Endothelial cell of umbilical vein (primary cell): ENCODE measurements at regions not wholly inside any gene's neighbourhood (a gene's known extent, or its start where the extent isn't known, plus 50 kb on each side); places are given as distances from the start of the nearest gene placed in this dataset.

ENCODE experiments used
- BruUV-seq: library from RNA; stranded (reverse); fragments of 400-500 nt; replicated peaks from 2 replicates; lab custom pipeline; 2021; lab: Mats Ljungman, UMichigan
- CTCF ChIA-PET: fragments of 300-600, 350-600 bp; sonication (Branson Sonifier 250); formaldehyde crosslinking; loops from one replicate; lab custom pipeline; 2021; ENCODE audit warnings: antibody characterized with exemption, inconsistent platforms; lab: Charles Lee
- POLR2A ChIA-PET: fragments of 300-600, 350-600 bp; sonication (Branson Sonifier 250); formaldehyde crosslinking; loops from one replicate; lab custom pipeline; 2021; ENCODE audit warnings: antibody characterized with exemption, inconsistent platforms; lab: Charles Lee
- DNase-seq: peaks from one replicate; pipeline ENCODE4 v3.0.0-alpha.2; 2011; ENCODE audit warnings: low read depth, low spot score
- FAIRE-seq: peaks from 2 replicates; lab custom pipeline; 2011; peaks lifted over from hg19 to GRCh38; lab: Jason Lieb, UNC
- H2AFZ ChIP-seq: 2 replicates; pipeline ENCODE4 v1.6.0; 2012; ENCODE audit warnings: low read depth, low read length, control low read depth, inconsistent platforms
- H3K27ac ChIP-seq: 2 replicates; pipeline ENCODE4 v1.5.1; 2011; ENCODE audit warnings: low read depth, mild to moderate bottlenecking, control low read depth, low read length, moderate library complexity; ENCODE audit not compliant: insufficient read depth
- H3K27me3 ChIP-seq, 2 experiments: 2 replicates each; pipeline versions ENCODE4 v1.6.0 to v1.6.1; 2011; ENCODE audit warnings: low read length in 2 of 2, mixed read lengths in 1 of 2; ENCODE audit not compliant: control insufficient read depth in 2 of 2, insufficient read depth in 2 of 2
- H3K36me3 ChIP-seq, 2 experiments: 2 replicates in 1 of 2; 3 replicates in 1 of 2; pipeline ENCODE4 v1.5.1; 2011; ENCODE audit warnings: low read length in 2 of 2, mild to moderate bottlenecking in 1 of 2, moderate library complexity in 1 of 2; ENCODE audit not compliant: control insufficient read depth in 2 of 2, insufficient read depth in 2 of 2; ENCODE audit errors: extremely low read depth in 1 of 2
- H3K4me1 ChIP-seq: 3 replicates; pipeline ENCODE4 v1.5.1; 2011; ENCODE audit warnings: mild to moderate bottlenecking, low read length; ENCODE audit not compliant: control insufficient read depth, insufficient read depth; ENCODE audit errors: extremely low read depth
- H3K4me2 ChIP-seq: 2 replicates; pipeline ENCODE4 v1.6.1; 2011; ENCODE audit warnings: low read length, control low read depth, mixed read lengths; ENCODE audit not compliant: insufficient read depth
- H3K4me3 ChIP-seq, 3 experiments: fragments of 200-600 bp in 1 of 3; sonication (generic), shearing (Covaris generic) in 1 of 3; replicated peaks in 1 of 3; 2 replicates each; pipeline ENCODE4 v1.5.1; 2011 to 2016; ENCODE audit warnings: control low read depth in 3 of 3, low read length in 3 of 3, mild to moderate bottlenecking in 2 of 3, inconsistent platforms in 1 of 3, low read depth in 1 of 3, moderate library complexity in 1 of 3; ENCODE audit not compliant: insufficient read depth in 1 of 3
- H3K79me2 ChIP-seq: 2 replicates; pipeline ENCODE4 v1.6.0; 2012; ENCODE audit warnings: low read length, inconsistent platforms; ENCODE audit not compliant: control insufficient read depth, insufficient read depth
- H3K9ac ChIP-seq: replicated peaks from 2 replicates; pipeline ENCODE3; 2011; ENCODE audit warnings: low read length, control low read depth; ENCODE audit not compliant: insufficient read depth; ENCODE audit errors: extremely low read depth
- H3K9me1 ChIP-seq: replicated peaks from 3 replicates; pipeline ENCODE4 v1.6.0; 2011; ENCODE audit warnings: mild to moderate bottlenecking, low read length; ENCODE audit not compliant: control insufficient read depth, insufficient read depth; ENCODE audit errors: extremely low read depth
- H3K9me3 ChIP-seq: replicated peaks from 2 replicates; pipeline ENCODE4 v1.5.1; 2012; ENCODE audit warnings: low read length, inconsistent platforms; ENCODE audit not compliant: control insufficient read depth, insufficient read depth
- H4K20me1 ChIP-seq: replicated peaks from 2 replicates; pipeline ENCODE3; 2011; ENCODE audit warnings: mild to moderate bottlenecking, low read length; ENCODE audit not compliant: control insufficient read depth, insufficient read depth; ENCODE audit errors: extremely low read depth
- FOS ChIP-seq: IDR thresholded peaks from 2 replicates; pipeline ENCODE4 v1.6.1; 2011; ENCODE audit warnings: mild to moderate bottlenecking, low read length, moderate library complexity, borderline replicate concordance; ENCODE audit not compliant: insufficient read depth
- JUN ChIP-seq: IDR thresholded peaks from 2 replicates; pipeline ENCODE4 v1.6.1; 2011; ENCODE audit warnings: borderline replicate concordance, low read depth; ENCODE audit not compliant: insufficient read length, insufficient read depth
- MYC ChIP-seq: IDR thresholded peaks from one replicate; pipeline ENCODE4 v1.6.1; 2011; ENCODE audit warnings: mild to moderate bottlenecking, low read depth, low read length
- dilution Hi-C: fragments of 300-500 bp; cut with MboI; formaldehyde crosslinking; loops from one replicate; pipeline ENCODE4 v1.15.0; 2019; ENCODE audit warnings: low sequenced_read_pairs; ENCODE audit not compliant: extremely low pct_ligation_motif_present
- intact Hi-C: fragments of 100-400 bp; cut with micrococcal nuclease; formaldehyde crosslinking; loops from one replicate; pipeline ENCODE4 v1.10.0; 2022
- TF ChIP-seq, protein P1 (sequence below), 2 donors: IDR thresholded peaks; 1 replicate in 1 of 2; 2 replicates in 1 of 2; pipeline ENCODE4 v1.5.1; 2011; ENCODE audit warnings: low read length in 2 of 2, mild to moderate bottlenecking in 2 of 2, moderate library complexity in 2 of 2, control low read depth in 1 of 2, inconsistent platforms in 1 of 2, low read depth in 1 of 2; ENCODE audit not compliant: insufficient read depth in 1 of 2; ENCODE audit errors: extremely low read depth in 1 of 2

DNA sequence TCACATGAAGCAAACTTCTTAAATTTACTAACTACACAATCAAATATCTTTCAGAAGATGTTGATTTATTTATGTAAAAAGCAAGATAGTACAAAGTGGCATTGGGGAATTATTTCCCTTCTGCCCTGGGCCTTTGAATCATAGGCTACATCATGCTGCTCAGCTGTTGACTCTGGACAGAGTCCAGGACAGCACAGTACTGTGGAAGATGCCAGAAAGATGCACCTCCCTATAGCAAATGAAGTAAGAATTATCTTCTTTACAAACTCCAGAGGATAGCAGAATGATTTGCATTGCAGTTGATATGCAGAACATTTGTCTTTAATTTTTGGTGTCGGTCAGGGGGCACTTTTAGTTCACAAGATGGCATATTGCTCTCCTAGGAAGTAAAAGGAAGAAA, 1354.5 kb upstream of the ZEB2 start:
- no peak overlapping the region for H3K4me3 ChIP-seq
- H3K4me1 ChIP-seq, result no peaks in the 10 kb centered on the region
- H3K27ac ChIP-seq, result no peak overlapping the region
- H4K20me1 ChIP-seq, result no peaks in the 10 kb centered on the region
- BruUV-seq, result no TSS peak
- H2AFZ ChIP-seq, result no peak overlapping the region
- no peak overlapping the region for H3K9ac ChIP-seq
- H3K79me2 ChIP-seq, result no peaks in the 10 kb centered on the region
- no peaks in the 10 kb centered on the region for H3K36me3 ChIP-seq
- POLR2A ChIA-PET, result no interaction called here
- CTCF ChIA-PET, result interaction anchor here (1.7 kb wide), 1 partner anchor 11 kb away, joined by 3 read pairs; no protein-coding TSS in a partner anchor
- no peak overlapping the region for H3K4me2 ChIP-seq
- H3K27me3 ChIP-seq, result no peaks in the 10 kb centered on the region
- TF ChIP-seq MYC, result no peak
- TF ChIP-seq FOS, result peak; percentile 20
- no peaks in the 10 kb centered on the region for H3K9me3 ChIP-seq
- DNase-seq (peak; percentile 30), FAIRE-seq (peak; percentile 77)
- H3K9me1 ChIP-seq, result no peaks in the 10 kb centered on the region
- intact Hi-C loops (no loop called here), dilution Hi-C loops (no loop called here)

DNA sequence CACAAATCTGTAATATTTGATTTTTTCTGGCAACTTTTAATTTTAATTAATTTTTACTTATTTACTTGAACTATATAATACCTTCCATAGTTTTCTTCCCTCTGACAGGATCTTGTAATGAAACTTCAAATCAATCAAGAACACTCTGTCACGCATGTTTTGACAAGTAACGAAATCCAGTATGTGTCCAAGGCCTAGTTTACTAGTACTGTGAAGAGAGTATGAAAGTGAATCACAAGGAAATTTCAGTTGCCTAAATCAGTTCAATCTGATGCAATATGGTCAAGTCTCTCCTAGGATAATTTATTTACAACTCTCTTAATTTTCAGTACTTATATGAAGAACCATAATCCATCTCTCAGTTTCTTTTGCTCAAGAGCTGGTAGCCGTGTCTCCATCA, 1344.6 kb upstream of the ZEB2 start:
- dilution Hi-C loops (no loop called here), intact Hi-C loops (no loop called here)
- H3K9me3 ChIP-seq, result no peaks in the 10 kb centered on the region
- TF ChIP-seq JUN, result no peak
- TF ChIP-seq, protein P1, sequence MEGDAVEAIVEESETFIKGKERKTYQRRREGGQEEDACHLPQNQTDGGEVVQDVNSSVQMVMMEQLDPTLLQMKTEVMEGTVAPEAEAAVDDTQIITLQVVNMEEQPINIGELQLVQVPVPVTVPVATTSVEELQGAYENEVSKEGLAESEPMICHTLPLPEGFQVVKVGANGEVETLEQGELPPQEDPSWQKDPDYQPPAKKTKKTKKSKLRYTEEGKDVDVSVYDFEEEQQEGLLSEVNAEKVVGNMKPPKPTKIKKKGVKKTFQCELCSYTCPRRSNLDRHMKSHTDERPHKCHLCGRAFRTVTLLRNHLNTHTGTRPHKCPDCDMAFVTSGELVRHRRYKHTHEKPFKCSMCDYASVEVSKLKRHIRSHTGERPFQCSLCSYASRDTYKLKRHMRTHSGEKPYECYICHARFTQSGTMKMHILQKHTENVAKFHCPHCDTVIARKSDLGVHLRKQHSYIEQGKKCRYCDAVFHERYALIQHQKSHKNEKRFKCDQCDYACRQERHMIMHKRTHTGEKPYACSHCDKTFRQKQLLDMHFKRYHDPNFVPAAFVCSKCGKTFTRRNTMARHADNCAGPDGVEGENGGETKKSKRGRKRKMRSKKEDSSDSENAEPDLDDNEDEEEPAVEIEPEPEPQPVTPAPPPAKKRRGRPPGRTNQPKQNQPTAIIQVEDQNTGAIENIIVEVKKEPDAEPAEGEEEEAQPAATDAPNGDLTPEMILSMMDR (IDR thresholded peaks at IDR 0.05; ENCODE audit: extremely low read depth in 1 of 2, insufficient read depth in 1 of 2, low read depth in 1 of 2, low read length in 2 of 2), result no peak
- TF ChIP-seq MYC, result no peak
- no peaks in the 10 kb centered on the region for H3K79me2 ChIP-seq
- H2AFZ ChIP-seq, result no peak overlapping the region
- ChIA-PET POLR2A (no interaction called here), CTCF (no interaction called here)
- no peak overlapping the region for H3K27ac ChIP-seq
- H3K4me1 ChIP-seq, result no peaks in the 10 kb centered on the region
- H3K27me3 ChIP-seq, result no peaks in the 10 kb centered on the region
- no peak overlapping the region for H3K4me2 ChIP-seq
- DNase-seq (no peak), FAIRE-seq (no peak)
- H3K9ac ChIP-seq, result no peak overlapping the region
- H3K4me3 ChIP-seq, result no peak overlapping the region
- H4K20me1 ChIP-seq, result no peaks in the 10 kb centered on the region
- no peaks in the 10 kb centered on the region for H3K9me1 ChIP-seq
- no TSS peak for BruUV-seq
- H3K36me3 ChIP-seq, result no peaks in the 10 kb centered on the region
